Loucy (cell line): ENCODE measurements at regions not wholly inside any gene's neighbourhood (a gene's known extent, or its start where the extent isn't known, plus 50 kb on each side); places are given as distances from the start of the nearest gene placed in this dataset.

ENCODE experiments used
- H2AFZ ChIP-seq: fragments of 200-600 bp; sonication (generic); 2 replicates; pipeline ENCODE4 v1.6.0; 2016; ENCODE audit warnings: antibody characterized with exemption, mild to moderate bottlenecking, low read length, moderate library complexity
- H3F3A ChIP-seq: fragments of 200-600 bp; 2 replicates; pipeline ENCODE4 v1.6.0; 2016; ENCODE audit warnings: antibody characterized with exemption, low read depth, mild to moderate bottlenecking
- H3K27me3 ChIP-seq: fragments of 200-600 bp; sonication (generic); 2 replicates; pipeline ENCODE4 v1.6.1; 2014; ENCODE audit warnings: low read length, mild to moderate bottlenecking; ENCODE audit not compliant: insufficient read depth, poor library complexity, severe bottlenecking
- H3K36me3 ChIP-seq: fragments of 200-600 bp; sonication (generic); 2 replicates; pipeline ENCODE4 v1.6.1; 2016; ENCODE audit warnings: low read length; ENCODE audit not compliant: insufficient read depth
- H3K4me1 ChIP-seq: fragments of 200-600 bp; sonication (generic); 2 replicates; pipeline ENCODE4 v1.5.1; 2014; ENCODE audit warnings: low read length, mild to moderate bottlenecking; ENCODE audit not compliant: insufficient read depth, poor library complexity, severe bottlenecking
- H3K4me2 ChIP-seq: fragments of 200-600 bp; sonication (generic); 2 replicates; pipeline ENCODE4 v1.6.0; 2014; ENCODE audit warnings: antibody characterized with exemption, low read length, low read depth, mild to moderate bottlenecking; ENCODE audit not compliant: poor library complexity, severe bottlenecking
- H3K4me3 ChIP-seq: fragments of 200-600 bp; sonication (generic); 2 replicates; pipeline ENCODE4 v1.5.1; 2014; ENCODE audit warnings: low read length, mild to moderate bottlenecking, mixed read lengths; ENCODE audit not compliant: poor library complexity, severe bottlenecking
- H3K79me2 ChIP-seq: fragments of 200-600 bp; sonication (generic); 2 replicates; pipeline ENCODE4 v1.6.1; 2014; ENCODE audit warnings: low read length; ENCODE audit not compliant: insufficient read depth
- H3K9ac ChIP-seq: fragments of 200-600 bp; sonication (generic); 2 replicates; pipeline ENCODE4 v1.6.0; 2014; ENCODE audit warnings: mild to moderate bottlenecking, low read depth, low read length, moderate library complexity; ENCODE audit not compliant: poor library complexity, severe bottlenecking
- H3K9me2 ChIP-seq: fragments of 200-600 bp; sonication (generic); replicated peaks from 2 replicates; pipeline ENCODE4 v1.6.1; 2016; ENCODE audit warnings: low read depth, low read length, mixed read lengths
- H3K9me3 ChIP-seq: fragments of 200-600 bp; sonication (generic); 2 replicates; pipeline ENCODE4 v1.6.1; 2014; ENCODE audit warnings: mild to moderate bottlenecking, antibody characterized with exemption, low read length, low read depth; ENCODE audit not compliant: insufficient read depth
- H4K20me1 ChIP-seq: fragments of 200-600 bp; sonication (generic); 2 replicates; pipeline ENCODE4 v1.6.0; 2014; ENCODE audit warnings: antibody characterized with exemption, low read length, mild to moderate bottlenecking; ENCODE audit not compliant: insufficient read depth, poor library complexity, severe bottlenecking
- CTCF ChIP-seq: fragments of 200-600 bp; sonication (generic); conservative IDR thresholded peaks from 2 replicates; pipeline ENCODE4 v1.5.1; 2014; ENCODE audit warnings: mild to moderate bottlenecking, antibody characterized with exemption, low read length
- EZH2phosphoT487 ChIP-seq: fragments of 200-600 bp; IDR thresholded peaks from 2 replicates; pipeline ENCODE4 v1.6.1; 2018; ENCODE audit warnings: antibody characterized with exemption, mild to moderate bottlenecking, moderate library complexity, borderline replicate concordance

- no peak for TF ChIP-seq EZH2phosphoT487
- no peaks in the 10 kb centered on the region for H4K20me1 ChIP-seq
- no peak overlapping the region for H3K9ac ChIP-seq
- H2AFZ ChIP-seq, result no peak overlapping the region
- H3K4me1 ChIP-seq, result no peaks in the 10 kb centered on the region
- no peaks in the 10 kb centered on the region for H3K79me2 ChIP-seq
- no peaks in the 10 kb centered on the region for H3K27me3 ChIP-seq
- no peaks in the 10 kb centered on the region for H3K9me3 ChIP-seq
- no peaks in the 10 kb centered on the region for H3F3A ChIP-seq
- H3K4me3 ChIP-seq, result no peak overlapping the region
- no peak overlapping the region for H3K4me2 ChIP-seq
- H3K36me3 ChIP-seq, result no peaks in the 10 kb centered on the region
- no peaks in the 10 kb centered on the region for H3K9me2 ChIP-seq
Observed at GRCh38 chr14:83908419-83908818, 1621.5 kb upstream of the FLRT2 start.

- Histone ChIP-seq H3K4me3 (no peak overlapping the region), H3K4me1 (no peaks in the 10 kb centered on the region), H3K36me3 (no peaks in the 10 kb centered on the region), H3K79me2 (no peaks in the 10 kb centered on the region), H3K27me3 (no peaks in the 10 kb centered on the region), H3F3A (no peaks in the 10 kb centered on the region), H3K4me2 (no peak overlapping the region), H3K9ac (no peak overlapping the region), H3K9me2 (no peaks in the 10 kb centered on the region), H3K9me3 (no peaks in the 10 kb centered on the region), H2AFZ (no peak overlapping the region), H4K20me1 (no peaks in the 10 kb centered on the region)
- no peak for TF ChIP-seq CTCF
- no peak for TF ChIP-seq EZH2phosphoT487
Observed at GRCh38 chr14:83909507-83909906, 1620.4 kb upstream of the FLRT2 start.

- Histone ChIP-seq H3K27me3 (no peaks in the 10 kb centered on the region), H3K36me3 (no peaks in the 10 kb centered on the region), H3K4me2 (no peak overlapping the region), H3F3A (no peaks in the 10 kb centered on the region), H3K9ac (no peak overlapping the region), H3K9me2 (no peaks in the 10 kb centered on the region), H2AFZ (no peak overlapping the region), H4K20me1 (no peaks in the 10 kb centered on the region), H3K4me3 (no peak overlapping the region), H3K79me2 (no peaks in the 10 kb centered on the region), H3K4me1 (no peaks in the 10 kb centered on the region), H3K9me3 (no peaks in the 10 kb centered on the region)
- TF ChIP-seq CTCF (no peak), EZH2phosphoT487 (no peak)
Observed at GRCh38 chr14:83912032-83912642, 1617.8 kb upstream of the FLRT2 start.

- Histone ChIP-seq H3K9me3 (no peaks in the 10 kb centered on the region), H3K9me2 (no peaks in the 10 kb centered on the region), H3K79me2 (no peaks in the 10 kb centered on the region)
Observed at GRCh38 chr14:83913476-83913875, 1616.5 kb upstream of the FLRT2 start.

More at GRCh38 chr14:83913476-83913875, 1616.5 kb upstream of the FLRT2 start:
- H3K4me1 ChIP-seq, result no peaks in the 10 kb centered on the region
- no peak overlapping the region for H3K9ac ChIP-seq
- H3K27me3 ChIP-seq, result no peaks in the 10 kb centered on the region
- H3K4me3 ChIP-seq, result no peak overlapping the region
- H3F3A ChIP-seq, result no peaks in the 10 kb centered on the region
- no peak for TF ChIP-seq EZH2phosphoT487
- TF ChIP-seq CTCF, result no peak
- no peaks in the 10 kb centered on the region for H4K20me1 ChIP-seq
- no peak overlapping the region for H3K4me2 ChIP-seq
- no peak overlapping the region for H2AFZ ChIP-seq
- no peaks in the 10 kb centered on the region for H3K36me3 ChIP-seq
